ENCODE measurements at regions not wholly inside any gene's neighbourhood (a gene's known extent, or its start where the extent isn't known, plus 50 kb on each side); places are given as distances from the start of the nearest gene placed in this dataset.

- TF ChIP-seq GATA1 (IDR thresholded peaks at IDR 0.05; ENCODE audit: low read depth, low read length) (no peak), POLR2A (IDR thresholded peaks at IDR 0.05; ENCODE audit: low read length) (no peak)
- no peak for DNase-seq
Observed at GRCh38 chr14:97924922-97925613, 1127.9 kb downstream of the VRK1 start.

- DNase-seq: no peak
- TF ChIP-seq POLR2A (IDR thresholded peaks at IDR 0.05; ENCODE audit: low read length) (no peak), GATA1 (IDR thresholded peaks at IDR 0.05; ENCODE audit: low read depth, low read length) (no peak)
Observed at GRCh38 chr14:97930166-97930565, 1133.0 kb downstream of the VRK1 start.

- no peak for TF ChIP-seq GATA1 (IDR thresholded peaks at IDR 0.05; ENCODE audit: low read depth, low read length)
- TF ChIP-seq POLR2A (IDR thresholded peaks at IDR 0.05; ENCODE audit: low read length): no peak
- no peak for DNase-seq
Observed at GRCh38 chr14:97931273-97931672, 1134.1 kb downstream of the VRK1 start.

GRCh38 chr14:97942921-97943320 lies 1145.7 kb downstream of the VRK1 start:
- DNase-seq: no peak
- TF ChIP-seq POLR2A (IDR thresholded peaks at IDR 0.05; ENCODE audit: low read length) (no peak), GATA1 (IDR thresholded peaks at IDR 0.05; ENCODE audit: low read depth, low read length) (no peak)

GRCh38 chr14:97943619-97944018 lies 1146.4 kb downstream of the VRK1 start:
- no peak for TF ChIP-seq GATA1 (IDR thresholded peaks at IDR 0.05; ENCODE audit: low read depth, low read length)
- no peak for TF ChIP-seq POLR2A (IDR thresholded peaks at IDR 0.05; ENCODE audit: low read length)
- DNase-seq: no peak

GRCh38 chr14:97944380-97944779 lies 1147.2 kb downstream of the VRK1 start:
- TF ChIP-seq GATA1 (IDR thresholded peaks at IDR 0.05; ENCODE audit: low read depth, low read length): no peak
- DNase-seq: no peak

GRCh38 chr14:97945631-97946030 lies 1148.4 kb downstream of the VRK1 start:
- DNase-seq: no peak
- no peak for TF ChIP-seq POLR2A (IDR thresholded peaks at IDR 0.05; ENCODE audit: low read length)
- TF ChIP-seq GATA1 (IDR thresholded peaks at IDR 0.05; ENCODE audit: low read depth, low read length): no peak

GRCh38 chr14:97946240-97946639 lies 1149.1 kb downstream of the VRK1 start:
- TF ChIP-seq POLR2A (IDR thresholded peaks at IDR 0.05; ENCODE audit: low read length) (no peak), GATA1 (IDR thresholded peaks at IDR 0.05; ENCODE audit: low read depth, low read length) (no peak)
- DNase-seq: no peak

GRCh38 chr14:97946641-97947040 lies 1149.5 kb downstream of the VRK1 start:
- TF ChIP-seq GATA1 (IDR thresholded peaks at IDR 0.05; ENCODE audit: low read depth, low read length): no peak
- no peak for TF ChIP-seq POLR2A (IDR thresholded peaks at IDR 0.05; ENCODE audit: low read length)
- DNase-seq: no peak

- no peak for DNase-seq
- TF ChIP-seq GATA1 (IDR thresholded peaks at IDR 0.05; ENCODE audit: low read depth, low read length): no peak
Observed at GRCh38 chr14:97948841-97949240, 1151.7 kb downstream of the VRK1 start.

GRCh38 chr14:97956581-97957340 lies 1159.6 kb downstream of the VRK1 start:
- no peak for TF ChIP-seq GATA1 (IDR thresholded peaks at IDR 0.05; ENCODE audit: low read depth, low read length)
- TF ChIP-seq POLR2A (IDR thresholded peaks at IDR 0.05; ENCODE audit: low read length): no peak
- DNase-seq: no peak

GRCh38 chr14:97959251-97959650 lies 1162.1 kb downstream of the VRK1 start:
- TF ChIP-seq GATA1 (IDR thresholded peaks at IDR 0.05; ENCODE audit: low read depth, low read length) (no peak), POLR2A (IDR thresholded peaks at IDR 0.05; ENCODE audit: low read length) (no peak)
- DNase-seq: no peak

- TF ChIP-seq POLR2A (IDR thresholded peaks at IDR 0.05; ENCODE audit: low read length) (no peak), GATA1 (IDR thresholded peaks at IDR 0.05; ENCODE audit: low read depth, low read length) (no peak)
- DNase-seq: no peak
Observed at GRCh38 chr14:97960436-97960835, 1163.3 kb downstream of the VRK1 start.

- DNase-seq: no peak
- no peak for TF ChIP-seq POLR2A (IDR thresholded peaks at IDR 0.05; ENCODE audit: low read length)
- no peak for TF ChIP-seq GATA1 (IDR thresholded peaks at IDR 0.05; ENCODE audit: low read depth, low read length)
Observed at GRCh38 chr14:97970222-97970621, 1173.0 kb downstream of the VRK1 start.

GRCh38 chr14:97975216-97975615 lies 1178.0 kb downstream of the VRK1 start:
- no peak for DNase-seq
- TF ChIP-seq GATA1 (IDR thresholded peaks at IDR 0.05; ENCODE audit: low read depth, low read length) (no peak), POLR2A (IDR thresholded peaks at IDR 0.05; ENCODE audit: low read length) (no peak)

All from erythroblast (primary cell).